CD14-positive monocyte (primary cell): ENCODE measurements at regions not wholly inside any gene's neighbourhood (a gene's known extent, or its start where the extent isn't known, plus 50 kb on each side); places are given as distances from the start of the nearest gene placed in this dataset.

Experiments
- DNase-seq, 3 donors: peaks; one replicate each; pipeline ENCODE4 v3.0.0-alpha.2; 2011 to 2022
- H2AFZ ChIP-seq: 2 replicates; pipeline ENCODE4 v1.6.0; 2012; ENCODE audit warnings: mild to moderate bottlenecking, low read depth, low read length, inconsistent platforms; ENCODE audit not compliant: insufficient read depth, poor library complexity, severe bottlenecking
- H3K27ac ChIP-seq, 2 donors: 1 replicate in 1 of 2; 2 replicates in 1 of 2; pipeline ENCODE4 v1.5.1; 2012 to 2013; ENCODE audit warnings: low read length in 2 of 2, control low read depth in 1 of 2, inconsistent platforms in 1 of 2, low read depth in 1 of 2, mild to moderate bottlenecking in 1 of 2
- H3K27me3 ChIP-seq, 2 donors: one replicate each; pipeline versions ENCODE4 v1.6.0 to v1.6.1; 2011 to 2013; ENCODE audit warnings: low read length in 2 of 2; ENCODE audit not compliant: control insufficient read depth in 2 of 2, insufficient read depth in 2 of 2
- H3K36me3 ChIP-seq, 2 donors: replicated peaks in 1 of 2; 1 replicate in 1 of 2; 2 replicates in 1 of 2; pipeline versions ENCODE4 v1.5.1 to v1.6.1; 2012 to 2013; ENCODE audit warnings: low read length in 2 of 2, control low read depth in 1 of 2, inconsistent platforms in 1 of 2, mild to moderate bottlenecking in 1 of 2; ENCODE audit not compliant: insufficient read depth in 2 of 2, control insufficient read depth in 1 of 2
- H3K4me1 ChIP-seq, 2 donors: 1 replicate in 1 of 2; 2 replicates in 1 of 2; pipeline versions ENCODE4 v1.5.1 to v1.6.1; 2012 to 2013; ENCODE audit warnings: low read length in 2 of 2, control low read depth in 1 of 2, inconsistent platforms in 1 of 2, mild to moderate bottlenecking in 1 of 2, moderate library complexity in 1 of 2; ENCODE audit not compliant: insufficient read depth in 2 of 2, control insufficient read depth in 1 of 2
- H3K4me2 ChIP-seq: replicated peaks from 2 replicates; pipeline ENCODE3; 2012; ENCODE audit warnings: low read length, moderate library complexity, mild to moderate bottlenecking; ENCODE audit not compliant: poor library complexity, severe bottlenecking; ENCODE audit errors: extremely low read depth
- H3K4me3 ChIP-seq, 3 experiments: fragments of 200-600 bp in 1 of 3; sonication (generic) in 1 of 3; replicated peaks in 1 of 3; 1 replicate in 2 of 3; 2 replicates in 1 of 3; pipeline ENCODE4 v1.5.1; 2011 to 2013; ENCODE audit warnings: low read length in 3 of 3, mild to moderate bottlenecking in 3 of 3, control low read depth in 2 of 3, low read depth in 2 of 3, inconsistent platforms in 1 of 3, moderate library complexity in 1 of 3
- H3K79me2 ChIP-seq: 2 replicates; pipeline ENCODE4 v1.6.0; 2012; ENCODE audit warnings: mild to moderate bottlenecking, control low read depth, inconsistent platforms, low read length, moderate library complexity; ENCODE audit not compliant: insufficient read depth
- H3K9ac ChIP-seq: 2 replicates; pipeline ENCODE4 v1.6.0; 2017; ENCODE audit warnings: low read length, mild to moderate bottlenecking; ENCODE audit not compliant: insufficient read depth, poor library complexity, severe bottlenecking
- H3K9me3 ChIP-seq, 2 donors: replicated peaks in 1 of 2; 1 replicate in 1 of 2; 2 replicates in 1 of 2; pipeline versions ENCODE4 v1.5.1 to v1.6.1; 2012 to 2013; ENCODE audit warnings: low read length in 2 of 2, control low read depth in 1 of 2; ENCODE audit not compliant: control insufficient read depth in 1 of 2, insufficient read depth in 1 of 2
- H4K20me1 ChIP-seq: 2 replicates; pipeline ENCODE4 v1.6.0; 2012; ENCODE audit warnings: mild to moderate bottlenecking, low read length, control low read depth, moderate library complexity; ENCODE audit not compliant: insufficient read depth
- H3K27ac Mint-ChIP-seq, 7 donors: one replicate each; pipeline ENCODE4 v1.8.0; 2020; ENCODE audit warnings: mild to moderate bottlenecking in 7 of 7, mixed read lengths in 7 of 7, moderate library complexity in 6 of 7, inconsistent platforms in 2 of 7
- H3K27me3 Mint-ChIP-seq, 3 donors: one replicate each; pipeline ENCODE4 v1.8.0; 2021 to 2022; ENCODE audit warnings: low read depth in 3 of 3, mild to moderate bottlenecking in 3 of 3, mixed read lengths in 3 of 3, moderate library complexity in 3 of 3, inconsistent platforms in 1 of 3
- H3K36me3 Mint-ChIP-seq, 2 donors: one replicate each; pipeline ENCODE4 v1.8.0; 2020; ENCODE audit warnings: mixed read lengths in 2 of 2, inconsistent platforms in 1 of 2, mild to moderate bottlenecking in 1 of 2
- H3K4me1 Mint-ChIP-seq: one replicate; pipeline ENCODE4 v1.8.0; 2020; ENCODE audit warnings: mild to moderate bottlenecking, mixed read lengths
- H3K4me3 Mint-ChIP-seq, 2 donors: one replicate each; pipeline ENCODE4 v1.8.0; 2020; ENCODE audit warnings: mild to moderate bottlenecking in 2 of 2, mixed read lengths in 2 of 2, moderate library complexity in 1 of 2
- H3K9me3 Mint-ChIP-seq, 7 donors: one replicate each; pipeline ENCODE4 v1.8.0; 2020 to 2022; ENCODE audit warnings: mixed read lengths in 7 of 7, mild to moderate bottlenecking in 6 of 7, moderate library complexity in 6 of 7, inconsistent platforms in 2 of 7
- CTCF ChIP-seq: fragments of 200-600 bp; IDR thresholded peaks from one replicate; pipeline ENCODE4 v1.8.0; 2022; ENCODE audit warnings: antibody characterized with exemption, mild to moderate bottlenecking
- WGBS: methylation state at CpG from one replicate; pipeline ENCODE4 v1.1.5; 2013; ENCODE audit warnings: missing lambda C conversion rate; ENCODE audit not compliant: insufficient coverage; 5-methylcytosine and 5-hydroxymethylcytosine counted together
- intact Hi-C, 2 donors: fragments of 100-400 bp; cut with micrococcal nuclease; formaldehyde crosslinking; loops; one replicate each; pipeline versions ENCODE4 v1.15.0 to v1.15.1; 2023

- Mint-ChIP-seq H3K4me1 (no peaks in the 10 kb centered on the region), H3K36me3 (no peaks in the 10 kb centered on the region), H3K27ac (no peak overlapping the region), H3K27me3 (peaks cover 0 to 3% (median 0%) of the 10 kb centered on the region in 3 donors), H3K4me3 (no peak overlapping the region), H3K9me3 (peaks cover 0 to 4% (median 3%) of the 10 kb centered on the region in 7 donors)
- no peak for DNase-seq
- Histone ChIP-seq H3K36me3 (no peaks in the 10 kb centered on the region), H3K27ac (no peak overlapping the region), H3K27me3 (no peaks in the 10 kb centered on the region), H3K4me2 (no peak overlapping the region), H2AFZ (no peak overlapping the region), H3K9ac (no peak overlapping the region), H4K20me1 (no peaks in the 10 kb centered on the region), H3K9me3 (peaks cover 0 to 3% of the 10 kb centered on the region in 2 donors), H3K79me2 (no peaks in the 10 kb centered on the region), H3K4me3 (no peak overlapping the region), H3K4me1 (no peaks in the 10 kb centered on the region)
- no peak for TF ChIP-seq CTCF
- intact Hi-C loops, result no loop called here
- no CpG with 5 or more reads among the region's 3 CpGs for WGBS
These were observed 1003.3 kb upstream of the COX7C start for GRCh38 chr5:85614489-85614888.

- Histone ChIP-seq H4K20me1 (no peaks in the 10 kb centered on the region), H3K4me3 (no peak overlapping the region), H3K4me1 (no peaks in the 10 kb centered on the region), H3K27me3 (no peaks in the 10 kb centered on the region), H3K4me2 (no peak overlapping the region), H2AFZ (no peak overlapping the region), H3K36me3 (no peaks in the 10 kb centered on the region), H3K27ac (no peak overlapping the region), H3K9ac (no peak overlapping the region), H3K79me2 (no peaks in the 10 kb centered on the region), H3K9me3 (no peaks in the 10 kb centered on the region)
- H3K9me3 Mint-ChIP-seq, result peaks cover 0 to 5% (median 2%) of the 10 kb centered on the region in 7 donors
- peaks cover 0 to 2% (median 0%) of the 10 kb centered on the region in 3 donors for H3K27me3 Mint-ChIP-seq
- WGBS, result no CpG with 5 or more reads among the region's 2 CpGs
- DNase-seq, result no peak
- no peak overlapping the region for H3K4me3 Mint-ChIP-seq
- no peak overlapping the region for H3K27ac Mint-ChIP-seq
- no peaks in the 10 kb centered on the region for H3K36me3 Mint-ChIP-seq
- H3K4me1 Mint-ChIP-seq, result no peaks in the 10 kb centered on the region
- no peak for TF ChIP-seq CTCF
- intact Hi-C loops, result no loop called here
These were observed 996.1 kb upstream of the COX7C start for GRCh38 chr5:85621668-85622067.
